Panc1 (cell line): ENCODE measurements at regions not wholly inside any gene's neighbourhood (a gene's known extent, or its start where the extent isn't known, plus 50 kb on each side); places are given as distances from the start of the nearest gene placed in this dataset.

ENCODE experiments used
- CTCF ChIP-seq: fragments of 450-650 bp; IDR thresholded peaks from 2 replicates; pipeline ENCODE4 v1.5.1; 2017; ENCODE audit warnings: mild to moderate bottlenecking
- POLR2AphosphoS5 ChIP-seq: IDR thresholded peaks from 2 replicates; pipeline ENCODE4 v1.6.1; 2012; ENCODE audit warnings: mild to moderate bottlenecking, low read depth, low read length, moderate library complexity
- SIN3A ChIP-seq: IDR thresholded peaks from 2 replicates; pipeline ENCODE4 v1.6.1; 2012; ENCODE audit warnings: low read depth, mild to moderate bottlenecking, low read length, moderate library complexity, borderline replicate concordance; ENCODE audit not compliant: insufficient read depth

- no peak for TF ChIP-seq CTCF
- TF ChIP-seq SIN3A: no peak
- TF ChIP-seq POLR2AphosphoS5: no peak
These were observed 1306.9 kb downstream of the UQCRFS1 start for GRCh38 chr19:27906081-27906480.
